Liver (tissue), 7 donors: ENCODE measurements at regions not wholly inside any gene's neighbourhood (a gene's known extent, or its start where the extent isn't known, plus 50 kb on each side); places are given as distances from the start of the nearest gene placed in this dataset.

Experiments used
- DNase-seq: peaks from one replicate; pipeline ENCODE4 v3.0.0-alpha.2; 2017; ENCODE audit warnings: low spot score
- H3K27ac ChIP-seq, 2 donors: one replicate each; pipeline ENCODE4 v1.7.0; 2013; ENCODE audit warnings: inconsistent platforms in 2 of 2, low read length in 2 of 2, control low read depth in 1 of 2, low read depth in 1 of 2, mild to moderate bottlenecking in 1 of 2
- H3K27me3 ChIP-seq, 4 donors: one replicate each; pipeline versions ENCODE4 v1.6.1 to v1.7.0; 2013; ENCODE audit warnings: low read length in 3 of 4, inconsistent platforms in 1 of 4, mild to moderate bottlenecking in 1 of 4, moderate library complexity in 1 of 4; ENCODE audit not compliant: control insufficient read depth in 4 of 4, insufficient read depth in 4 of 4
- H3K36me3 ChIP-seq, 4 donors: one replicate each; pipeline versions ENCODE4 v1.6.1 to v1.7.0; 2013; ENCODE audit warnings: low read length in 3 of 4, mild to moderate bottlenecking in 3 of 4, low read depth in 1 of 4, moderate library complexity in 1 of 4; ENCODE audit not compliant: control insufficient read depth in 4 of 4, insufficient read depth in 3 of 4
- H3K4me1 ChIP-seq, 4 donors: one replicate each; pipeline versions ENCODE4 v1.6.1 to v1.7.0; 2013; ENCODE audit warnings: low read length in 3 of 4, mild to moderate bottlenecking in 3 of 4, moderate library complexity in 1 of 4; ENCODE audit not compliant: control insufficient read depth in 4 of 4, insufficient read depth in 4 of 4
- H3K4me3 ChIP-seq, 3 donors: one replicate each; pipeline versions ENCODE4 v1.6.1 to v1.7.0; 2013; ENCODE audit warnings: low read length in 3 of 3, control low read depth in 1 of 3, low read depth in 1 of 3, mild to moderate bottlenecking in 1 of 3
- H3K9ac ChIP-seq, 2 donors: one replicate each; pipeline ENCODE4 v1.7.0; 2013; ENCODE audit warnings: low read length in 2 of 2, mild to moderate bottlenecking in 2 of 2, moderate library complexity in 2 of 2, control low read depth in 1 of 2, low read depth in 1 of 2
- H3K9me3 ChIP-seq, 4 donors: one replicate each; pipeline versions ENCODE4 v1.6.1 to v1.7.0; 2013; ENCODE audit warnings: low read length in 3 of 4; ENCODE audit not compliant: control insufficient read depth in 4 of 4
- ATF3 ChIP-seq: IDR thresholded peaks from 2 replicates; pipeline ENCODE4 v1.6.1; 2016; ENCODE audit warnings: antibody characterized with exemption
- EGR1 ChIP-seq, 2 donors: IDR thresholded peaks; 2 replicates each; pipeline ENCODE4 v1.6.1; 2016 to 2018; ENCODE audit warnings: antibody characterized with exemption in 2 of 2, low read depth in 2 of 2
- FOXA1 ChIP-seq: IDR thresholded peaks from 2 replicates; pipeline ENCODE4 v1.6.1; 2016; ENCODE audit warnings: antibody characterized with exemption
- GABPA ChIP-seq, 2 donors: IDR thresholded peaks in 1 of 2; conservative IDR thresholded peaks in 1 of 2; 2 replicates each; pipeline ENCODE4 v1.6.1; 2016; ENCODE audit warnings: antibody characterized with exemption in 2 of 2, mild to moderate bottlenecking in 1 of 2, moderate library complexity in 1 of 2
- JUND ChIP-seq, 2 donors: IDR thresholded peaks; 2 replicates each; pipeline ENCODE4 v1.6.1; 2016; ENCODE audit warnings: antibody characterized with exemption in 2 of 2
- NR2F2 ChIP-seq: IDR thresholded peaks from 2 replicates; pipeline ENCODE4 v1.6.1; 2016; ENCODE audit warnings: antibody characterized with exemption
- RXRA ChIP-seq, 2 donors: IDR thresholded peaks; 2 replicates each; pipeline ENCODE4 v1.6.1; 2017 to 2018; ENCODE audit warnings: antibody characterized with exemption in 2 of 2, mild to moderate bottlenecking in 1 of 2
- TAF1 ChIP-seq: conservative IDR thresholded peaks from 2 replicates; pipeline ENCODE4 v1.6.1; 2016; ENCODE audit warnings: antibody characterized with exemption, mild to moderate bottlenecking
- YY1 ChIP-seq: IDR thresholded peaks from 2 replicates; pipeline ENCODE4 v1.6.1; 2016; ENCODE audit warnings: antibody characterized with exemption, mild to moderate bottlenecking
- WGBS: extraction: QIAGEN DNeasy Blood & Tissue Kit; methylation state at CpG from one replicate; pipeline ENCODE4 v1.1.7; 2013; 5-methylcytosine and 5-hydroxymethylcytosine counted together
- TF ChIP-seq, protein P1 (sequence below): IDR thresholded peaks from 2 replicates; pipeline ENCODE4 v1.6.1; 2016; ENCODE audit warnings: antibody characterized with exemption, mild to moderate bottlenecking
- donor health status: healthy.
- donor health status: healthy.
- donor health status: healthy.
- donor health status: healthy.

- TF ChIP-seq, protein P1, sequence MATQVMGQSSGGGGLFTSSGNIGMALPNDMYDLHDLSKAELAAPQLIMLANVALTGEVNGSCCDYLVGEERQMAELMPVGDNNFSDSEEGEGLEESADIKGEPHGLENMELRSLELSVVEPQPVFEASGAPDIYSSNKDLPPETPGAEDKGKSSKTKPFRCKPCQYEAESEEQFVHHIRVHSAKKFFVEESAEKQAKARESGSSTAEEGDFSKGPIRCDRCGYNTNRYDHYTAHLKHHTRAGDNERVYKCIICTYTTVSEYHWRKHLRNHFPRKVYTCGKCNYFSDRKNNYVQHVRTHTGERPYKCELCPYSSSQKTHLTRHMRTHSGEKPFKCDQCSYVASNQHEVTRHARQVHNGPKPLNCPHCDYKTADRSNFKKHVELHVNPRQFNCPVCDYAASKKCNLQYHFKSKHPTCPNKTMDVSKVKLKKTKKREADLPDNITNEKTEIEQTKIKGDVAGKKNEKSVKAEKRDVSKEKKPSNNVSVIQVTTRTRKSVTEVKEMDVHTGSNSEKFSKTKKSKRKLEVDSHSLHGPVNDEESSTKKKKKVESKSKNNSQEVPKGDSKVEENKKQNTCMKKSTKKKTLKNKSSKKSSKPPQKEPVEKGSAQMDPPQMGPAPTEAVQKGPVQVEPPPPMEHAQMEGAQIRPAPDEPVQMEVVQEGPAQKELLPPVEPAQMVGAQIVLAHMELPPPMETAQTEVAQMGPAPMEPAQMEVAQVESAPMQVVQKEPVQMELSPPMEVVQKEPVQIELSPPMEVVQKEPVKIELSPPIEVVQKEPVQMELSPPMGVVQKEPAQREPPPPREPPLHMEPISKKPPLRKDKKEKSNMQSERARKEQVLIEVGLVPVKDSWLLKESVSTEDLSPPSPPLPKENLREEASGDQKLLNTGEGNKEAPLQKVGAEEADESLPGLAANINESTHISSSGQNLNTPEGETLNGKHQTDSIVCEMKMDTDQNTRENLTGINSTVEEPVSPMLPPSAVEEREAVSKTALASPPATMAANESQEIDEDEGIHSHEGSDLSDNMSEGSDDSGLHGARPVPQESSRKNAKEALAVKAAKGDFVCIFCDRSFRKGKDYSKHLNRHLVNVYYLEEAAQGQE = no peak
- TF ChIP-seq GABPA (IDR thresholded peaks at IDR 0.05 in 1 of 2, conservative IDR thresholded peaks at IDR 0.05 in 1 of 2) = no peak
- TF ChIP-seq FOXA1 = no peak
- TF ChIP-seq TAF1 = no peak
- no peak for TF ChIP-seq JUND (IDR thresholded peaks at IDR 0.05)
- no peak for TF ChIP-seq EGR1 (IDR thresholded peaks at IDR 0.05; ENCODE audit: low read depth in 2 of 2)
These were observed 84.9 kb downstream of the RHOB start (continued) for GRCh38 chr2:20531633-20532262.

DNA sequence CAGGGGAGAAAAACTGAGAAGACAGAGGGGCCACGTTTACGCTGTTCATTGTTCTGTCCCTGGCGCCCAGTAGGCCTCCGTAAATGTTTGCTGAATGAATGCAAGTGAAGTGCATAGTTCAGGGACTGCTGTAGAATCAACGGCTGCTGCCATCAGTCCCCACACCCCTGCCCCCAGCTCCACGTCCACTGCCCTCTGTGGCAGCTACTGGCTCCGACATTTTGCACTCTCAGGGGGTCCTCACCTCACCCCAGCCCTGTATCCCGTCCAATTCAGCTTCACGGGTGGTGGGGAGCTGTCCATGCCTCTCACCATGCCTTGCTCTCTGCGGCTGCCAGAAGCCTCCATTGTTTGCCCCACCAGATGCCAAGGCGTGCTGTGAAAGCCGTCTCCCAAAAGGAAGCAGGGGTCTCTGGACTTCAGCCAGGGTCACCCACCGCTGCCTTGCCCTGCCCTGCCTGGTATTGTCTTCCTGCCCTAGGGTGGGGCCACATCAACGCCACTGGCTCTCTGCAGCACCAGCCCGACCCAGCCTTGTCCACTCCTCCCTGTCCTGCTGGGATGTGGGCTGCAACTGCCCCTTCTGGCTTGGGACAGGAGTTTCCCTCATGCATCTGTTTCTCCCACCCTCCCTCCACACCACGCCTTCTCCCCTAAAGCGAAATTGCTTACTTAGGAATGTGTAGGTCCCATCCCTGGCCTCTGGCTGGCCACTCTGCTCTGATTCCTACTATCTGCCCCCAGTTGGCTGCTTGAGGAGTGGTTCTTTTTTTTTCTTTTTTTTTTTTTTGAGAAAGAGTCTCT is 86.0 kb downstream of the RHOB start:
- no peaks in the 10 kb centered on the region for H3K9me3 ChIP-seq
- no peak for DNase-seq
- no peaks in the 10 kb centered on the region for H3K27me3 ChIP-seq
- no peak overlapping the region for H3K4me3 ChIP-seq
- no peaks in the 10 kb centered on the region for H3K36me3 ChIP-seq
- 84% methylated on average over 17 of the region's 17 CpGs for WGBS
- no peak for TF ChIP-seq TAF1
- no peak for TF ChIP-seq RXRA (IDR thresholded peaks at IDR 0.05)
- peak; percentile 43 for TF ChIP-seq NR2F2
- H3K27ac ChIP-seq = no peak overlapping the region
- no peak overlapping the region for H3K9ac ChIP-seq
- H3K4me1 ChIP-seq = peaks cover 25 to 33% (median 30%) of the 10 kb centered on the region in 4 donors

DNA sequence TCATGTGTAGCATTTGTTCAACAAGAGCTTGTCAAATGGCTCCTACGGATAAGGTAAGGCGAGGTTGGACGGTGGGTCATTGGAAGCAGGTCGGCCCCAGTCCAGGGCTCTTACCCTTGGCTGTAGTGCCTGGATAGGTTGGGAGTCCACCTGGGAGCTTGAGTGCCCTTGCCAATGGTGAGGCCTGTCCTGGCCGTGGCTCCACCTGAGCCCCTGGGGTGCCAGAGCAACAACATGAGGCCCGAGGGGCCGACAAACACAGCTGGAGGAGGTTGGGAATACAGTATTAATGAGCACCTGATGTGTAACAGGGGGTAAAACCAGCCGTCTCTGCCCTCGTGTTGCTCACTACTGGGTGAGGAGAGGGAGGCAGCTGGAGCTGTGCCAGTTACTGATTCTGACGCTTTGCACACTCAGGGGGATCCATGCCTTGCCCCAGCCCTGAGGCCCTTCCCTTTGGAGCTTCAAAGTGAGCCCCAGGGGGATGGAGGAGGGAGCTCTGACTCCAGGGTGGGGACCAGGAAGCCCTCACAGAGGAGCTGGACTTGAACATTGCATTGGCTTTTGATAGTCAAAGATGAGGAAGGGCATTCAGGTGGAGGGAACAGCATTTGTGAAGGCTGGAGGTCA is 87.2 kb downstream of the RHOB start:
- WGBS = 96% methylated on average over 10 of the region's 10 CpGs
- no peak overlapping the region for H3K27ac ChIP-seq

More for the DNA sequence above, 87.2 kb downstream of the RHOB start:
- Histone ChIP-seq H3K9me3 (no peaks in the 10 kb centered on the region), H3K4me3 (no peak overlapping the region), H3K9ac (no peak overlapping the region), H3K36me3 (no peaks in the 10 kb centered on the region), H3K4me1 (peaks cover 25 to 44% (median 40%) of the 10 kb centered on the region in 4 donors), H3K27me3 (no peaks in the 10 kb centered on the region)
- no peak for TF ChIP-seq YY1
- no peak for TF ChIP-seq ATF3
- no peak for TF ChIP-seq GABPA (IDR thresholded peaks at IDR 0.05 in 1 of 2, conservative IDR thresholded peaks at IDR 0.05 in 1 of 2)
- DNase-seq = no peak
